Iris pigment epithelial cell (primary cell): ENCODE measurements at regions not wholly inside any gene's neighbourhood (a gene's known extent, or its start where the extent isn't known, plus 50 kb on each side); places are given as distances from the start of the nearest gene placed in this dataset.
A peak's percentile ranks its signal among the peaks of the same experiment; 100 is the strongest.
"Not testable (repeated sequence)": the region's sequence is repeated elsewhere in the genome, so short reads cannot be mapped to it uniquely, and the experiment has no call there.

ENCODE experiments used
- DNase-seq: peaks from one replicate; pipeline ENCODE4 v3.0.0-alpha.2; 2011; ENCODE audit warnings: low read depth

DNA sequence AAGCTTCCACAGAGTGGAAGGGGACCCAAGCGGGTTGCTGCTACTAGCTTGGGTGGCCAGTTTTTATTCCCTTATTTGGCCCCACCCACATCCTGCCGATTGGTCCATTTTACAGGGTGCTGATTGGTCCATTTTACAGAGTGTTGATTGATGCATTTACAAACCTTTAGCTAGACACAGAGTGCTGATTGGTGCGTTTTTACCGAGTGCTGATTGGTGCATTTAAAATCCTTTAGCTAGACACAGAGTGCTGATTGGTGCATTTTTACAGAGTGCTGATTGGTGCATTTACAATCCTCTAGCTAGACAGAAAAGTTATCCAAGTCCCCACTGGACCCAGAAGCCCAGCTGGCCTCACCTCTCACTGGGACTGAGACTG lies 187.0 kb upstream of the KCNMB2 start:
- not testable (repeated sequence) for DNase-seq

GRCh38 chr3:178350763-178351162 lies 185.5 kb upstream of the KCNMB2 start:
- peak; percentile 63 for DNase-seq

- peak; percentile 94 for DNase-seq
Measured at GRCh38 chr3:178352326-178353005, 183.8 kb upstream of the KCNMB2 start.

DNA sequence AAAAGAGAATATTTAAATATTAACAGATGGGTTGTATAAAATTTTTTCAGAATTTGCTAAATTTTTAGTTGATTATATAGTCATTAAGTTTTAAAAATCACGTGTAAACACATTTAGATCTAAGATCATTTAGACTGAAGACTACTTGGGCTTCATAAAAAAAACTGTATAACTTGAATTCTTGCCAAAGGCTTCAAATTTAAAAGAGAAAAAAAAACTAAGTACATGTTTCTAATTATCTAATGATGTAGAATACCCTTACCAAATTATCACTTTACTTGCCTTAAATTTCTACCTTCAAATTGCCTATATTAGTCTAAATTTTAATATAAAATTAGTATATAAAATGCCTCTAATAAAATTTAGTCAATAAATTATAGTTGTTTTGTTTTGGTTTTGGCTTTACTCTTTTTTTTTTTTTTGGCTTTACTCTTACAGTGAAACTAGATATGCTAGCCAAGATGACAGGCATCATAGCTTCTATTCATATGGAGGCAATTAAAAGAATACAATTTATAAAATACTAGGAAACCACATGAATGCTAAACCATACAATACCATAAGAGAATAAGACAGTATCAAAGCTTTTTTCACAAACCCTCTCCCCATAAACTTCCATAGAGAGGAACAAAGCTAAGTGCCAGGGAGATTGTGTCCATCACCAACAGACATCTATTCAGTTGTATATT lies 183.1 kb upstream of the KCNMB2 start:
- DNase-seq, result peak; percentile 47

- peak; percentile 66 for DNase-seq
Measured at GRCh38 chr3:178359728-178360127, 176.5 kb upstream of the KCNMB2 start.

DNA sequence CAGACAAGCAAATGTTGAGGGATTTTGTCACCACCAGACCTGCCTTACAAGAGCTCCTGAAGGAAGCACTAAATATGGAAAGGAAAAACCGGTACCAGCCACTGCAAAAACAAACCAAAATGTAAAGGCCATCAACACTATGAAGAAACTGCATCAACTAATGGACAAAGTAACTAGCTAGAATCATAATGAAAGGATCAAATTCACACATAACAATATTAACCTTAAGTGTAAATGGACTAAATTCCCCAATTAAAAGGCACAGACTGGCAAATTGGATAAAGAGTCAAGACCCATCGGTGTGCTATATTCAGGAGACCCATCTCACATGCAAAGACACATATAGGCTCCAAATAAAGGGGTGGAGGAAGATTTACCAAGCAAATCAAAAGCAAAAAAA lies 173.2 kb upstream of the KCNMB2 start:
- not testable (repeated sequence) for DNase-seq

GRCh38 chr3:178367817-178368617 lies 168.2 kb upstream of the KCNMB2 start:
- no peak for DNase-seq

DNA sequence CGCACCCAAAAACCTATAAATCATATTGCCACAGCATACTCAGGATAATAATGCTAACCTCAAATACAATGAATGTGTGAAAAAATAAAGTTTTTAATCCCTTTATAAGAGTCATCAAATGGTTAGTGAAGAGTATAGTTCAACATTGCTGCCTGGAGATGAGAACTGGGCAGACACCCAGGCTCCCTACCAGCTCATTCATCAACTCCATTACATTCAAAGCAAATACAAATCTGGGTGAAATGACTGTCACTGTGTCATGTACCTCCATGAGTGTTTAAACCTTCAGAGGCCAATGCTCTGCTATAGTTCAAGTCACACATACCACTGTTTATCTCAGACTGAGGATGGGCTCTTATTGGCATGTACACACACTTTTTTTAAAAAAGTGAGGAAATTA lies 167.2 kb upstream of the KCNMB2 start:
- no peak for DNase-seq

- DNase-seq, result no peak
Measured at GRCh38 chr3:178369811-178370210, 166.4 kb upstream of the KCNMB2 start.

DNA sequence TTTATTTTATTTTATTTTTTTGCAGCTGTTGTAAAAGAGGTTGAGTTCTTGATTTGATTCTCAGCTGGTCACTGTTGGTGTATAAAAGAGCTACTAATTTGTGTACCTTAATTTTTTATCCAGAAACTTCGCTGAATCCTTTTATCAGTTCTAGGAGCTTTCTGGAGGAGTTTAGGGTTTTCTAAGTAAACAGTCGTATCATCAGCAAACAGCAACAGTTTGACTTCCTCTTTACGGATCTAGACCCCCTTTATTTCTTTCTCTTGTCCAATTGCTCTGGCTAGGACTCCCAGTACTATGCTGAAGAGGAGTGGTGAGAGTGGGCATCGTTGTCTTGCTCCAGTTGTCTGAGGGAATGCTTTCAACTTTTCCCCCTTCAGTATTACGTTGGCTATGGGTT lies 165.8 kb upstream of the KCNMB2 start:
- no peak for DNase-seq

DNA sequence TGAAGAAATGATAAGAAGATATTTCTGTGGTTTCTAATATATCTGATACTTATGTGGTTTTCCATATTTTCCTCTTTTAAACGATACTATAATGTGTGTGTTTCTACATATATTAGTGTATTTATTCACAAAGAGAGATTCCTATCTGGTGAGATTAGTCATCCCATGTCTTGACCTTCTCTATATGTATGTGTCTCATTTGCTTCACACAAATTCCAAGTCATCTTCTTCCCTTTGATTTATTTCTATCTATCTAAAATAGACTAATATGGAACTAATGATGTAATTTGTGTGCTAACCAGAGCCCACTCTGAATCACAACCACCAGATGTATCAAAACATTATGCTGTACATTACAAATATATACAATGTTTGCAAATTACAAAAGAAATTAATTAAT lies 154.7 kb upstream of the KCNMB2 start:
- peak; percentile 77 for DNase-seq

DNA sequence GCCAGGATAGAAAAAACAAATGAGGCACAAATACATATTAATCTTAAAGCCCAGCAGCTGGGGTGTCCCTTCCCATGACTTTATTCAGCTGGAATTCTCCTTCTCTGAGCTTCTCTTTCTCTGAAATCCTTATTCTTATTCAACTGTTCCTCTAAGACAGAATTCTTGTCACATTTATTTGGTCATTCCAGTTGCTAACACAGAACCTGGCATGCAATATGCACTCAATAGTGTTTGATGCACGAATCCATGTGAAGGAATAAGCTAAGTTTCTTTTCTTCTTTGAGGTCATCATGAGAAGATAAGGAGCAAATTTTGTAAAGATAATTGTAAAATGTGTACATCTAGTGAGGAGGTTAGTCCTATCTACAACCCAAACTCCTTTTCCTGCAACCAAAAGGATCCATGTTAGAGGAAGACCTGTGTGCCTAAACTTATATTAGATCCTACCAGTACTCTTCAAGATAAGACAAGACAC lies 154.2 kb upstream of the KCNMB2 start:
- DNase-seq, result no peak

DNA sequence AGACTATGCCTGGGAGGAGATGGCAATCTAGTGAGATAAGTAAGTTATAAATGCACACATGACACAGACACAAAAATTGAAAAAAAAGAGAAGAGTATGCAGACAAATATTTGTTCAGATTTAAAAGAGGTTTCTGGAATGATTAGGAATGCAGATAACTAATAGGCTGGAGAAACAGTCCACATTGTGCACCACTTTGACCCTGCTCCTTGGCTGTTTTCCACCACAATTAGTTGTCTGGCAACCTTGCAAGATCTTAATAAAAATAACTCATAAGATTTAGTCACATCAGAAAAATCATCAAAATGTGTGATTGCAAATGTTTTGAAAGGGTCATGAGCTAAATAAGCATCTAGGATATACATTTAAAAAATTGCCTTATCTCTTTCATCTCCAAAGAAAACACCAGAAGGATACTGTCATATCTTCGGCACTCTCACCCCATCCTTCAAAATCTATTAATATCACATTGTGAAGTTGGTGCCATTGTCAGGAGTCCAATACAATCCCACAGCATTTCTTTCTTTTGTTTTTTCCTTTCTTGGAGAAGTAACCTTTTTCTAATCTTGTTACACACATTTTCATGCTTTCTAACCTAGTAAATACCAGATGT lies 153.7 kb upstream of the KCNMB2 start:
- peak; percentile 98 for DNase-seq

GRCh38 chr3:178384321-178385230 lies 151.7 kb upstream of the KCNMB2 start:
- peak; percentile 57 for DNase-seq

DNA sequence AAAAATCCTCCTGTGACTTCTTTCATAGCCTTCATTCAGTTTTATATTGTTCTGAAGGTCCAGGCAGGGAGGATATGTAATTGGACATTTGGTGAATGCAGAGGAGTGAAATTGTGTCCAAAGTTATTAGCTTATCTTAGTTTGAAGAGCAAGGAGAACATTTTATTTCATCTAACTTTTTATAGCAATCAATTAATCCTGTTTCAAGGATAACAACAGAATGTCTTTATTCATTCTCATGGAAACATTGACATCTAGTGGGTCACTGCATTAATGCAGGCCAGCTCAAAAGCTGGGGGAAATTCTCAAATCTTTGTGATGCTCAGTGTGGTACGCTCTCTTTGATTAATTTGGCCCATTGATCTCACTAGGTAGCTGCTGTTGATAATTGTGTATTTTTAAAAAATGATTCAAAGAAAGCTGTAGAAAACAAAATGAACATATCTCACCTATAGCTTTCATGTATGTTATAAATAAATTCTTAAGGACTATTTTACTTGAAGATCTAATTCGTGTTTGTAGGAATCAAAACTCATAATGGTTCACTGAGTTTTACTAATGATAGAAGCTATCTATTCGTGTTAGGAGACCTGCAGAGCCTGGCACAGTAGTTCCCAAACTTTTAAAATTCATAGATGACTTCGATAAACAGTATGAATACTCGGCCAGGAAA lies 150.8 kb upstream of the KCNMB2 start:
- peak; percentile 62 for DNase-seq

DNA sequence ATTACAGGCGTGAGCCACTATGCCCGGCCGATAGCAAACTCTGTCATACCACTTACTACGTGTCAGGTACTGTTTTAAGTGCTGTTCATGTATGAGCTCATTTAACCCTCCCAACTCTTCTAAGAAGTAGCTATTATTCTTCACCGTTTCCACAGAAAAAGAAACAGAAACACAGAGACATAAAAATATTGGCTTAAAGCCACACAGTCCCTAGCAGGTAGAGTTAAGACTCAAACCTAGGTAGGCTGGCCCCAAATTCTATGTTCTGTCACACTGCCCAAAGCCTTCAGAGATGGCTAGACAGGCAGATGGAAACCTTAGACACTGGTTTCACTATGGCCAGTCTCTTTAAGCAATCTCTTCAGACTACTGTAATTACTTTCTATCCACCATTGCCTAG lies 149.8 kb upstream of the KCNMB2 start:
- DNase-seq, result no peak

GRCh38 chr3:178386880-178387279 lies 149.4 kb upstream of the KCNMB2 start:
- DNase-seq, result no peak

- no peak for DNase-seq
Measured at GRCh38 chr3:178388473-178388872, 147.8 kb upstream of the KCNMB2 start.

GRCh38 chr3:178389258-178389657 lies 147.0 kb upstream of the KCNMB2 start:
- DNase-seq, result no peak

- peak; percentile 91 for DNase-seq
Measured at GRCh38 chr3:178392511-178392926, 143.7 kb upstream of the KCNMB2 start.

DNA sequence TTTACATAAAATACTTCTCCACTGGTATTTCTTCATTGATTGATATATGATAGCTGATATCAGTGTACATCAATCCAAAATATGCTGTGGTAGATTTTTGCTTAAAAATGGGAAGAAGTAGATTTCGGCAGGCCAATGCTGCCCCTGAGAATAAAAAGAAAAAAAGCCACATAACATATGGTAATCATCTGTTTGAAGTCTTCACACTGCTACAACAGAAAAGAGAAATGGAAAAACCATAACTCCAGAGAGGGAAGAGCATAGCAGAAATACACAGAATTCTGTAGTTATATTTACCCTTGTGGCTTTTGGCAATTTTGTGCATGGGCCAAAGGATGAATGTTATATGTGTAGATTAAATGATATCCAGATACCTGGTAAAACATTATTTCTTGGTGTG lies 143.1 kb upstream of the KCNMB2 start:
- peak; percentile 21 for DNase-seq
